ENCODE measurements at regions not wholly inside any gene's neighbourhood (a gene's known extent, or its start where the extent isn't known, plus 50 kb on each side); places are given as distances from the start of the nearest gene placed in this dataset.
"Not testable (repeated sequence)": the region's sequence is repeated elsewhere in the genome, so short reads cannot be mapped to it uniquely, and the experiment has no call there.

DNA sequence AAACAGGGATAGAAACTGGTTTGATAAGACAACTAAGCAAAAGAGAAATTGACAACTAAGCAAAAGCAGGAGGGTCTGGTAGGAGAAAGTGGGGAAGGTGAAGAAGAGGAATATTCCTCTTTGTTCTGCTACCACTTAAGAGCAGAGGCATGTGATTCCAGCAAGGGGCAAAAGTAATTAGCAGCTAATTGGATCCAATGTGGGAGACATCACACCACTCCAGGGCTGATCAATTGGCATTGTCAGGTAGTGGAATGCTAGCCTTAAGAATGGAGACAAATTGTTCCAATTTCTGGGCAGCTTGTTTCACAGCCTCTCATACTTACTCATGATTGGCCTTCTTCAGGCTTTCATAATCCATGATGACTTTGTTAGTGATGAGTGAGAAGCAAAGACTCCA lies 547.1 kb upstream of the GCFC2 start:
- no peak for DNase-seq (ENCODE audit: low read depth)

DNA sequence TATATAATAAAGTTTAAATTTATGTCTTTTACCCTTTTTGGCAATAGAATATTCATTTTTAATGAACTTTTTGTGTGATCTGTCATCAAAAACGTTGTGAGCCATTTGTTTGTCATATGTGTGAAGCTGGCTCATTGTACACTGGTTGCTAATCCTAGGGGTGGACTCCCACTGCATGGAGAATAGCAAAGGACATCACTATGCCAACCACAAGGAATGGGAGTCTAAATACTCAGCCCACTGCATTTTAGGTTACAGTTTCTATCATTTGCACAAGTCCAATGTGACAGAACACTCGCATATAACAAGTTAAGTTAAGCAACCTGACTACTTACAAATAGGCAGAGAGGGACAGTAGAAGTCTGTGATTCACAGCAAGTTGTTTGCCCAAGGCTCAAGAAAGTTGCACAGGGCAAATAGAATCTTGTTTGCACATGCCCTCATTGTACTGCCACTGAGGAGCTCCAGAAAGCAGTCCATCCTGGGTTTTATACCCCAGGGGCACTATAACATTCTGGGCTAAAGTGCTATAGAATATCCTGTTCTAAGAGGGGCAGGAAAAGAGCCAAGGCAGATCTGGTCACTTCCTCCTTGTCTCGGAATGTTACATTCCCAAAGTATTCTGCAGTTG lies 545.9 kb upstream of the GCFC2 start:
- DNase-seq (ENCODE audit: low read depth), result no peak

DNA sequence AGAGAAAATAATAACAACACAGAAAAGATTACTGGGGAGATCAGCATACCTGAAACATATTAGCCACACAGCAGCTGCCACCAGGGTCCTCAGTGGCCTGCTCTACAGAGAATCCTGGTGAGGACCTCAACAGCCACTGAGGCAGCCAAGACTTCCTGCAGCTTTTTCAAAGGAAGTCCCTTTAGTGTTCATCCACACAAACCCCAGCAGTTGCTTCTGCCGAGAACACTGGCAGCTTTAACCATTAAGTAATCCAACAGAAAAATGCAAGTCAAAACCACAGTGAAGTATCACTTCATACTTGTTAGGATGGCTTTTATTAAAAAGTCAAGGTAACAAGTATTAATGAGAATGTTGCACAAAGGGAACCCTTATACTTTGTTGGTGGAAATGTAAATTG lies 542.0 kb upstream of the GCFC2 start:
- no peak for DNase-seq (ENCODE audit: low read depth)

DNA sequence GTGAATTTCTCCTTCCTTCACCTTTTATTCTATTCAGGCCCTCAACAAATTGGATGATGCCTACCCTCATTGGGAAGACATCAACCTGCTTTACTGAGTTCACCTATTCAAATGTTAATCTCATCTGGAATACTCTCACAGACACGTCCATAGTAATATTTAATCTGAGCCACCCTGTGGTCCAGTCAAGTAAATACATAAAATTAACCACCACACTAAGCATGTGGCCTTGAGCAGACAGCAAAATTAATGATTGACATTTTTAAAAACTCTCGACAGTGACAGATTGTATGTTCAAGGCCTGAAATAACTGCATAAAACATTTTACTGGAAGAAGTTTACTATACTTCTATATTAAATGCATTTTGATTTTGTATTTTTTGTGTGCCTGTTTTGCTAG lies 540.6 kb upstream of the GCFC2 start:
- DNase-seq (ENCODE audit: low read depth), result no peak

DNA sequence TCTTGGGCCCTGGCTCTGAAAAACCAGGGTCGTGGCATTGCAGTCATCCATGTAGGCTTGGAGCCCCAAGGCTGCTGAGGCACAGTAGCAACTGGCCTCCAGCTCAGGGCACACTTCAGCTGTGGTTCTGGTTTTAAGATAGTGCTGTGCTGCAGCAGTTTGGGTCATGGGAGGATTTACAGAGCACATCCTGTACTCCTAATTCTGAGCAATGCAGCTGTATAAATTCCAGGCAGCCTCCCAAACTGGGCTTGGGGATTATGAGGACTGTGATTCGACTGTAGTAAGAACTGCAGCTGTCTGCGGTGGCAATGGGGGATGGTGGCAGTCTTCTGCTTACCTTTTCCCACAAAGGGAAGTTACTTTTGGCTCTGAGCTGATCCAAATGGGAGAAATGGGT lies 536.3 kb upstream of the GCFC2 start:
- DNase-seq (ENCODE audit: low read depth), result no peak

DNA sequence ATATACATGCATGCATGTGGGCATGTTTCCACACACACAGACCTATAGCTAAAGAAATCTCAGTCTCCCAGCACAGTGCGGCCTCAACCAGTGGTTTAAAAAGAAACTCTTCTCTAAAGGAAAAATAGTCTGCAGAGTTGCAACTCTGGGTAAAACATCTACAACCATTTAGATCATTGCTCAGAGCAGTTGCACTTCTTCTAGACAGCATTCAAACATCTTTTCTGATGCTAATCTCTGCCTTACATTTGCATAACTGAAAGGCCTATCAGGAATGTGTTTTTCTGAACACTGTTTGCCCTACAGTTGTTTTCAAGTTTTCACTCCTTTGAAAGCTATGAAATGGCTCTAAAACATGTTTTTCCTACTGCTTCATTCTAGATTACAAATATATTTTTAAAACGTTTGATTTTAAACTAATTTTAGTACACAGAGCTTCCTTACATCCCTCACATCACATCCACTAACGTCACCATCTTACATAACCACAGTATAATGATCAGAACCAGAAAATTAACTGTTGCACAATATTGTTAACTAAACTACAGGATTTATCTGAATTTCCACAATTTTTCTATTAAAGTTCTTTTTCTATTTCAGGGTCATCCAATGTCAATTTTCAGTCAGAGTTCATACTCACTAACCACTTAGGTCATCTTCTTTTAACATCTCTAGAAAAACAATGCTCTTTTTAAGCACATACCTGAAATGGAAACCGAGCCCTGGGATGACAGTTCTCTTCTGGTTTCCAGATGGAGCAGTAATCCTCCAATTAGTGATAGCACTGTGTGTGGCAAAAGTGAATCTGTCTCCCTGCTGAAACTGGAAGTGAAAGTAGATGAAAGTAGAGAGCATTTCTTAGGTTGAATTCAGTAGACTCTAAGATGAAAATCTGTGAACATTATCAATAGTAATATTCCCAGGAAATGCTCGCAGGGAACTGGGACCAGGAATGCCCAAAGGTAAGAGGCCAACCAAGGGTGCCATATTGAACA lies 501.6 kb upstream of the GCFC2 start:
- DNase-seq (ENCODE audit: low read depth), result no peak

DNA sequence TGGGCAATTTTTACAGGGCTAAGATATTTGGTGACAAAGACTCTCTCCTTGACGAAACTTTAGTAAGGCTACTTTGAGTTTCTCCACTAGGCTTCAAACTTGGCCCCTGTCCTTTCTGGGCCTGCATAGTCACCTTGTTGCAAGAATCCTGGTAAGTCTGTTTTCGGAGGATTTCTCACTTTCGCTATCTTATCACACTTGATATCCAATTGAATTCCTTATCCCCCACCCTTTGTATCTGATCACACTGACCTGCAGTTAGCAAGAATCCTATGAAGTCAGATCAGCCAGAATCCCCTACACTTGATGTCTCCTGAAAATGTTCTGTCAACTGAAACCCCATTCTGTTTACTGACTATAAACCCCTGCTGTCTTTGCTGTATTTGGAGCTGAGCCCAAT lies 499.8 kb upstream of the GCFC2 start:
- no peak for DNase-seq (ENCODE audit: low read depth)

DNA sequence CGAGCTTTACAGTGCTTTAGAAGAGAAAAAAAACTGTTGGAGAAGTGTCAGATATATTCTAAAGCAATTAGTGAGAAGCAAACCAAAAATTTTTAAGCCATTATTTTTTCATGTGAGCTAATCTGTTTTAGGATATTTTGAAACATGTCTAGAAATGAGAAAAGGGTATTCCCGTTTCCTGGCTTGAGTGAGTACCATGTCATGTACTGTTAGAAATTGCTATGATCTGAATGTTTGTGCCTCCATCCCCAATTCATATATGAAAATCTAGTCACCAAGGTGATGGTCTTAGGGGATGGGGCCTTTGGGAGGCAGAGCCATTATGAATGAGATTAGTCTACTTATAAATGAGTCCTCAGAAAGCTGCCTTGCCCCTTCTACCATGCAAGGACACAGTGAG lies 493.3 kb upstream of the GCFC2 start:
- DNase-seq (ENCODE audit: low read depth), result no peak

DNA sequence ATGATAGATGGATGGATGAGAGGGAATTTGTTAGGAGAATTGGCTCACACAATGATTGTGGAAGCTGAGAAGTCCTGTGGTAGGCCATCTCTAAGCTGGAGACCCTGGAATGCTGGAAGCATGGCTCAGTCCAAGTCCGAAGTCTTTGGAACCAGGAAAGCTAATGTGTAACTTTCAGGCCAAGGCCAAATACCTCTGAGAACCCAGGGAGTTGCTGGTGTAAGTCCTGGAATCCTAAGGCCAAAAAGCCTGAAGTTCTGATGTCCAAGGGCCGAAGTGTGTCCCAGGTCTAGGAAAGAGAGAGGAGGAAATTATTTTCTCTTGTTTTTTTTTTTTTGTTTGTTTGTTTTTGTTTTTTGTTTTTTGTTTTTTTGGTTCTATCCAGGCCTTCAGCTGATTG lies 492.2 kb upstream of the GCFC2 start:
- no peak for DNase-seq (ENCODE audit: low read depth)

DNA sequence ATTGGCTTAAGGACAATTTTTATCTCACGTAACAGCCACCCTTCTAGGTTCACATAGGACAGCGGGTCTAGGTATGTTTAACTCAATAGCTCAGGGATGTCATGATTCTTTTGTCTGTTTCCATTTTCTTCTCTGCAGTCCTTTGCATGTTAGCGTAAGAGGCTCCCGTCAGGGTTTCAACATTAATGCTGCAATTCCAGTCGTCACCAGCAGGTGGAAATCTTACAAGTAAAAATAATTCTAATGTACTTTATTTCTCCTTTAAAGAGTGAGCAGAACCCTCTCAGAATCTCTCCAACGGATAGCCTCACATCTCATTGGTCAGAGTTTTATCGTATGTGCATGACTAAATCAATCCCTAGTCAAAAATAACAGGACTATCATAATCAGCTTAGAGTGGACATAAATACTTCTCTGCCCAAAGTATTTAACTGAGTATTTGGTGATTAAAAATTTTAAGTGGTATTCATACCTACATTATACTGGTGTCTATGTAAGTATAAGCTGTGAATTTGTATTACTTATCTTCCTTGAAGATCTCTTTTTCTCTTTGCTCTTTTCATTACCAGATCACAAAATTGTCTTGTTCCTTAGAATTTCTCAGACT lies 487.2 kb upstream of the GCFC2 start:
- peak; percentile 17 for DNase-seq (ENCODE audit: low read depth)

DNA sequence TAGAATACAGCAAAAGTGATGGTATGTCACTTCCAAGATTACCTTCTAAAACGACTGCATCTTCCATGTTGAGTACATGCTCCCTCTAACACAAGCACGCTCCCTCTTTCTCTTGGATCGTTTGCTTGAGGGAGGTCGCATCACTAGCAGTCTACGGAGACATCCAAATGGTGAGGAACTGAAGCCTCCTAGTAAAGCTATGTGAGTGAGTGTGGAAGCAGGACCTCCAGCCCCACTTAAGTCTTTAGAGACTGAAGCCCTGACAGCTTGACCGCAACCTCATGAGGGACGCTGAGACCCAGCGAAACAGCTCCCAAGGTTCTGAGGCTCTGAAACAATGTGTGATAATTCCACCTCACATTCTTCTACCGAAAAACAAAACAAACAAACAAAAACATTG lies 486.7 kb upstream of the GCFC2 start:
- no peak for DNase-seq (ENCODE audit: low read depth)

DNA sequence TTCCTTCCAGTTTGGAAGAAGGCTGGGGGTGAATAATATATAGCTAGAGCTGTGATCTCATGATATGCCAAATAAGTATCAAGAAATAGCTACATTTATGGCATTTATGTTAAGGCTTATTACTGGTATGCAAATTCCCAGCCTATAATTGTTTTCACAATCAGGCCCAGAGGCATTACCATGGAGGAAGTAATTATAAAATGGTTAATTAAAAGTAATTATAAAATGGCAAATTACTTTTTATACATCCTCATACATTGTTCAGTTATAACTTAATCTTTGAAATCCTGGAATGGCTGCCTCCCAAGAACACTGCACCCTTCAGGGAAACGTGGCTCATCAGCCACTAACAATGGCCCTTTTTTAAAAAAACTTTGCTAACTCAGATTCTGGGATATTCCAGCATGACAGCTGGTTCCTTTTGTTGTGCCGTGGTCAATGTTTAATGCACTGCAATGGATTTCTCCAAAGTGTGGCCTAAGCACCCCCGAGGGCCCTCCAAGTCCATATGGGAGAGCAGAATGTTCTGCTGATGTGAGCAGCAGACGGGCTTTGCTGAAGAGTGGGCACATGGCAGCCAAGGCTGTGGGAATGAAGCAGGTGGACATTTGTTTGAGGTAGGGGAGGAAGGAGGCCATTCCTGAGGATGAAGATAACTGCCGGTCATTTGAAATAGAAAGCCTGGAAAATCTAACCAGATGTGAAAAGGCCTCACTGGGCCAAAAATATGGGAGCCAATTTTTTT lies 483.5 kb upstream of the GCFC2 start:
- DNase-seq (ENCODE audit: low read depth), result no peak

DNA sequence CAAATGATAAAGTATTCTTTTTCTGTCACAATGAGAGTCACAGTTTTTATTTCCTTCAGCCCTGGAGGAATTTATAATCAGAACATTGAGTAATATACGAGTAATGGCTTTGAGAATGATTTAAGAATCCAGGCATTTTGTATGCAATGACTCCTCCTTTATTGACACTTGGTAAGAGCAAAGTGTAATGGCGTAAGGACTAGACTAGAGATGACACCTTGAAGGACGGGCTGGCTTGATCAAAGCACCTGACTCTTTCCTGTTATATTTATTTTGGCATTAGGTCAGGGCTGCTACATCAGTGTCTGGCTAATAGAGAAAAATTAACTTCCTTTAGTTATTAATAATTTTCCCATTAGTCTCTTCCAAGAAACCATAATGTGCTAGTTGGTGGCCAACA lies 482.4 kb upstream of the GCFC2 start:
- no peak for DNase-seq (ENCODE audit: low read depth)

DNA sequence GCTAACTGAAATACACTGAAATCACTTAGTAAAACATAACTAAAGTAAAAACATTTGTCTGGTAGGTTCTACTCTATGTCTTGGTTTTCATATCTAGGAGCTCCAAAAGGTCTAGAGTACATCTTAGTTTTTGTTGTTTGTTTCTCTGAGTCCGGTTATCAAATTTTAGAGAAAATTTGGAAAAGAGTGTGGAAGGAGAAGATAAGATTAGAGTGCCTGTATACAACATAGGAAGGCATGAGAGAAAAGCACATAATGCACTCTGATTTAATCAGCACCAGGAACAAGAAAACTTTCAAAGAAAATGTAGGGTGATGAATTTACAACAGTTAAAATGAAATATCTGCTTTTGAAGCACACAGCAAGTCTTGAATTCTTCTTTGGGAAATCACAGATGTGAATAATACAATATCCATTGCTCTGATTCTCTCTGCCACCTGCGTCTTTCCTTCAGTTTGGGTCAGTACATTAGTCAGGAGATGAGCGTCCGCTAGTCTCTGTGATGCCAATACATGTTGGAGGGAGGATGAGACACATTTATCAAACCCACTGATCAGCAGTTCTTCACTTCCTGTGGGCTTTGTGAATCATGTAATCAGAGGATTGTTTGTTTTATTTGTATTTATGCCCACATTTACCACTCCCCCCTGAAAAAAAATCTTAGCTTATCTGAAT lies 477.8 kb upstream of the GCFC2 start:
- DNase-seq (ENCODE audit: low read depth), result no peak

DNA sequence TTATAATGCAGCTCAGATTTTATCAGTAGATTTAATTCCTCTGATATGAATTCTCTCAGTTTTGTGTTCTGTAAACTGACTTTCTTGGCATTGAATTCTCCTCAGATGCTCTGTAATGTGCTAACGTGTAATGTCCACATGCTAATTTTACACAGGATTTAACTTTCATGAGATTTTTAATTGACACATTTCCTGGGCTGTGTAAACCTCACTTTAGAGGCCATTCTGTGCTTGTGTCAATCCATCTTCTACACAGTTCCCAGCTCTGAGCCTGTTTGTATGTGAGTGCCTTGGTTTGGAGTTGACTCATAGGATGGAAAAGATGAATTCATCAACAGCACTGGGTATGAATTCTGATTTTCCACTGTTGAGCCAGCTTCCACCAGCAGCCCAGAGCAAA lies 476.7 kb upstream of the GCFC2 start:
- DNase-seq (ENCODE audit: low read depth), result no peak

DNA sequence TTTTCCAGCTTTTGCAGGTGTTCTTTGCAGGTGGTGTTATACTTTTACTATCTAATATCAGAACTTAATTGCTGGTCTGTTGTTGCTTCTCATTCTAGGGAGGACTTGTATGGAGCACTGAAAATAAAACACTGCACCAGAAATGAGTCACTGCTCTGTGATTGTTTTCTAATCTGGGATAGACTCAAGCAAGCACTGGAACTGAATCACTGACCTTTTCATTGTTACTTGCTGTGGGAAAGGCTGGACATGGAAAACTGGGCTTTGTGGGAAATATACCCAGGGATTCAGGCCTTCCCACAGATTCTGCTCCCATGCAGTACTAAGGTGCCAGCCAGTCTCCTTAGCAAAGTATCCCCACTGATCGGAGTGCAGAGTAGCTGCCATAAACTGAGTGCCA lies 470.0 kb upstream of the GCFC2 start:
- no peak for DNase-seq (ENCODE audit: low read depth)

DNA sequence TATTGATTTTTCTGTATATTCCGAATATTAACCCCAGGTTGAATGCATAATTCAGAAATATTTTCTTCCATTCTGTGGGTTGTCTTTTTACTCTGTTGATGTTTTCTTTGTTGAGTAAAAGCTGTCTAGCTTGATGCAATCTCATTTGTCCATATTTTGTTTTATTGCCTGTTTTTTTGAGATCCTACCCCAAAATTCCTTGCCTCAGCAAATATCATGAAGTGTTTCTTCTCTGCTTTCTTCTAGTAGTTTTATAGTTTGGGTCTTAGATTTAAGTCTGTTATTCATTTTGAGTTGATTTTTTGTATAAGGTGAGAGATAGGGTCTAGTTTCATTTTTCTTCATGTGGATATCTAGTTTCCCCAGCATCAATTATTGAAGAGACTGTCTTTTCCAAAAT lies 467.9 kb upstream of the GCFC2 start:
- DNase-seq (ENCODE audit: low read depth), result no peak

DNA sequence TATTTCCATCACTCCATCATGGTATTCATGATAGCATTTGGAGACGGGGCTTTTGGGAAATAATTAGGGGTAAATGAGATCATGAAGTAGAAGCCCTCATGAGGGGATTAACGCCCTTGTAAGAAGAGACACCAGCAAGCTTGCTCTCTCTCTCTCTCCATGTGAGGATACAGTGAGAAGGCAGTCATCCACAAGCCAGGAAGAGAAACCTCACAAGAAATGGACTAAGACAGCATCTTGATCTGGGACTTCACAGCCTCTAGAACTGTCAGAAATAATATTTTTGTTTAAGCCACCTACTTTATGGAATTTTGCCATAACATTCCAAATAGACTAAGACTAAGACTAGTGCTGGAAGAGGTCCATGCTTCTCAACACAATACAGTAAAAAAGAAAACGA lies 464.6 kb upstream of the GCFC2 start:
- DNase-seq (ENCODE audit: low read depth), result no peak

DNA sequence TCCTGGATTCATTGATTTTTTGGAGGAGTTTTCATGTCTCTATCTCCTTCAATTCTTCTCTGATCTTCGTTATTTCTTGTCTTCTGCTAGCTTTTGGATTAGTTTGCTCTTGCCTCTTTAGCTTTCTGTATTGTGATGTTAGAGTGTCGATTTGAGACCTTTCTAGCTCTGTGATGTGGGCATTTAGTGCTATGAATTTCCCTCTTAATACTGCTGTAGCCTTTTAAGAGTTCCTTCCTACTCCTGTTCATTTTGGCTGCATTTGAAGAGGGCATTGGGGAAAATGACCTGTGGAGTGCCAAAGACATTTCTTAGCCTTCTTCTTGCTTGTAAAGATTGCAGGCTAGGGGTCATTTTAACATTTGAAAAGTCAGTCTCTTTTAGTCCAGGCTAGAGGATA lies 463.8 kb upstream of the GCFC2 start:
- DNase-seq (ENCODE audit: low read depth), result no peak

DNA sequence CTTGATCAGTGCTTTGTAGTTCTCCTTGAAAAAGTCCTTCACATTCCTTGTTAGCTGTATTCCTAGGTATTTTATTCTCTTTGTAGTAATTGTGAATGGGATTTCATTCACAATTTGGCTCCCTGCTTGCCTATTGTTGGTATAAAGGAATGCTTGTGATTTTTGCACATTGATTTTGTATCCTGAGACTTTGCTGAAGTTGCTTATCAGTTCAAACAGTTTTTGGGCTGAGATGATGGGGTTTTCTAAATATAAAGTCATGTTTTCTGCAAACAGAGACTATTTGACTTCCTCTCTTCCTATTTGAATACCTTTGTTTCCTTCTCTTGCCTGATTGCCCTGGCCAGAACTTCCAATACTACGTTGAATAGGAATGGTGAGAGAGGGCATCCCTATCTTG lies 462.5 kb upstream of the GCFC2 start:
- not testable (repeated sequence) for DNase-seq (ENCODE audit: low read depth)

DNA sequence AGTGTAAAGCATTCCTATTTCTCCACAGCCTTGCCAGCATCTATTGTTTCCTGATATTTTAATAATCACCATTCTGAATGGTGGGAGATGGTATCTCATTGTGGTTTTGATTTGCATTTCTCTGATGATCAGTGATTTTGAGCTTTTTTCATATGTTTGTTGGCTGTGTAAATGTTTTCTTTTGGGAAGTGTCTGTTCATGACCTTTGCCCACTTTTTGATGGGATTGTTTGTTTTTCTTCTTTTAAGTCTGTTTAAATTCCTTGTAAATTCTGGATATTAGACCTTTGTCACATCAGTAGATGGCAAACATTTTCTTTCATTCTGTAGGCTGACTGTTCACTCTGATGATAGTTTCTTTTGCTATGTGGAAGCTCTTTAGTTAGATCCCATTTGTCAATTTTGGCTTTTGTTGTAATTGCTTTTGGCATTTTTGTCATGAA lies 461.5 kb upstream of the GCFC2 start:
- DNase-seq (ENCODE audit: low read depth), result not testable (repeated sequence)

DNA sequence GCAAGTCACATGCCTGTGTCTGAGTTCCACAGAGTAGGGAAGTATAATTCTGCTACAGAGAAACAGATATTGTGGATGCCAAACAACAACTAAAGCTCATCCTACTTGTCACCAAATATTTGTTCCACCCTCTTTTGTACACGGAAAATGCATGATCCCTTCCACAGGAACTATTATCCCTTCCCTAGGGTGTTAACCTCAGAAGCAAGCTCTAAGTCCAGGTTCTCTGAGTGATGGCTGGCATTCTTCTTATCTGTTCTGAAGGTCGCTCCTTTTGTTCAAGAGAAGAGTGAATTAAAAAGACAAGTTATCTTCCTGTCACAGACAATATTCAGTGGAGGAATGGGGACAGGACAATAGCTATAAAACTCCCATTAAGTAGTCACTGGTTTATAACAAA lies 460.1 kb upstream of the GCFC2 start:
- no peak for DNase-seq (ENCODE audit: low read depth)

Data from GM04504 (cell line).